H1 (cell line): ENCODE measurements at regions not wholly inside any gene's neighbourhood (a gene's known extent, or its start where the extent isn't known, plus 50 kb on each side); places are given as distances from the start of the nearest gene placed in this dataset.

Experiments used
- CTCF ChIA-PET: fragments of 300-600 bp; sonication (Branson Sonifier 250); formaldehyde crosslinking; loops from one replicate; lab custom pipeline; 2021; ENCODE audit not compliant: partially characterized antibody; lab: Charles Lee
- POLR2A ChIA-PET: fragments of 300-600 bp; sonication (Branson Sonifier 250); formaldehyde crosslinking; loops from one replicate; lab custom pipeline; 2021; ENCODE audit warnings: inconsistent platforms; ENCODE audit not compliant: partially characterized antibody; lab: Charles Lee
- DNase-seq, 2 experiments: peaks; one replicate each; pipeline versions ENCODE4 v3.0.0 to v3.0.0-alpha.2; 2010 to 2022; ENCODE audit warnings: low spot score in 2 of 2, low read depth in 1 of 2, mixed read lengths in 1 of 2
- FAIRE-seq: peaks from 2 replicates; lab custom pipeline; 2011; peaks lifted over from hg19 to GRCh38; lab: Jason Lieb, UNC
- H2AFZ ChIP-seq: 2 replicates; pipeline ENCODE4 v1.8.1; 2012; ENCODE audit warnings: low read length, inconsistent platforms
- H2AK5ac ChIP-seq: 2 replicates; pipeline ENCODE4 v1.6.1; 2013; ENCODE audit warnings: low read depth, low read length
- H2BK120ac ChIP-seq: replicated peaks from 2 replicates; pipeline ENCODE3; 2013; ENCODE audit warnings: low read depth, low read length, inconsistent platforms
- H2BK12ac ChIP-seq: 2 replicates; pipeline ENCODE4 v1.6.1; 2013; ENCODE audit warnings: low read depth, low read length
- H2BK15ac ChIP-seq: 2 replicates; pipeline ENCODE4 v1.6.1; 2013; ENCODE audit warnings: low read length
- H2BK20ac ChIP-seq: 2 replicates; pipeline ENCODE4 v1.6.1; 2013; ENCODE audit warnings: low read length
- H2BK5ac ChIP-seq: 2 replicates; pipeline ENCODE4 v1.6.1; 2013; ENCODE audit warnings: low read depth, low read length
- H3K14ac ChIP-seq: 2 replicates; pipeline ENCODE4 v1.6.1; 2013; ENCODE audit warnings: inconsistent platforms; ENCODE audit not compliant: insufficient read length
- H3K18ac ChIP-seq: 2 replicates; pipeline ENCODE4 v1.6.1; 2013; ENCODE audit warnings: low read length; ENCODE audit errors: extremely low read depth
- H3K23ac ChIP-seq: 2 replicates; pipeline ENCODE4 v1.6.1; 2013; ENCODE audit warnings: inconsistent platforms; ENCODE audit not compliant: insufficient read length
- H3K23me2 ChIP-seq: 2 replicates; pipeline ENCODE4 v1.6.1; 2013; ENCODE audit warnings: low read depth, low read length
- H3K27ac ChIP-seq: 2 replicates; pipeline ENCODE4 v1.6.1; 2011; ENCODE audit warnings: low read depth, low read length, inconsistent platforms
- H3K27me3 ChIP-seq, 4 experiments: replicated peaks in 1 of 4; 1 replicate in 1 of 4; 2 replicates in 3 of 4; pipeline versions ENCODE4 v1.6.1 to v1.8.1; 2011 to 2013; ENCODE audit warnings: low read length in 3 of 4, mild to moderate bottlenecking in 3 of 4, inconsistent platforms in 2 of 4, mixed read lengths in 2 of 4, moderate library complexity in 1 of 4; ENCODE audit not compliant: control insufficient read depth in 3 of 4, insufficient read depth in 3 of 4; ENCODE audit errors: extremely low read depth in 1 of 4
- H3K36me3 ChIP-seq, 4 experiments: 2 replicates each; pipeline versions ENCODE4 v1.6.1 to v1.8.1; 2011 to 2013; ENCODE audit warnings: mild to moderate bottlenecking in 4 of 4, low read length in 3 of 4, moderate library complexity in 2 of 4, control low read depth in 1 of 4, inconsistent platforms in 1 of 4; ENCODE audit not compliant: insufficient read depth in 4 of 4, control insufficient read depth in 2 of 4
- H3K4ac ChIP-seq: replicated peaks from 2 replicates; pipeline ENCODE3; 2013; ENCODE audit warnings: low read length, low read depth, mixed read lengths, inconsistent platforms; ENCODE audit not compliant: insufficient read length
- H3K4me1 ChIP-seq, 4 experiments: replicated peaks in 1 of 4; 1 replicate in 1 of 4; 2 replicates in 3 of 4; pipeline versions ENCODE4 v1.6.1 to v1.8.1; 2011 to 2013; ENCODE audit warnings: low read length in 3 of 4, inconsistent platforms in 2 of 4, mixed read lengths in 1 of 4; ENCODE audit not compliant: insufficient read depth in 4 of 4, control insufficient read depth in 3 of 4
- H3K4me2 ChIP-seq, 2 experiments: 2 replicates each; pipeline versions ENCODE4 v1.6.1 to v1.8.1; 2011 to 2013; ENCODE audit warnings: low read depth in 2 of 2, low read length in 2 of 2, control low read depth in 1 of 2, inconsistent platforms in 1 of 2, mild to moderate bottlenecking in 1 of 2; ENCODE audit not compliant: insufficient read depth in 1 of 2
- H3K4me3 ChIP-seq, 4 experiments: fragments of 200-600, 300-600 bp in 1 of 4; sonication (generic), shearing (Covaris generic), sonication (Bioruptor Twin) in 1 of 4; 2 replicates each; pipeline versions ENCODE4 v1.5.1 to v1.8.1; 2011 to 2016; ENCODE audit warnings: low read length in 4 of 4, low read depth in 3 of 4, control low read depth in 2 of 4, inconsistent platforms in 2 of 4, mild to moderate bottlenecking in 2 of 4, mixed read lengths in 1 of 4, moderate library complexity in 1 of 4; ENCODE audit not compliant: insufficient read depth in 2 of 4; ENCODE audit errors: extremely low read depth in 1 of 4
- H3K56ac ChIP-seq: replicated peaks from 2 replicates; pipeline ENCODE3; 2013; ENCODE audit warnings: low read depth, mild to moderate bottlenecking, mixed read lengths, low read length, inconsistent platforms; ENCODE audit not compliant: insufficient read length
- H3K79me1 ChIP-seq: 2 replicates; pipeline ENCODE4 v1.6.1; 2013; ENCODE audit warnings: low read depth, low read length, control low read depth
- H3K79me2 ChIP-seq, 2 experiments: 2 replicates each; pipeline versions ENCODE4 v1.6.1 to v1.8.1; 2012 to 2013; ENCODE audit warnings: low read length in 2 of 2, mild to moderate bottlenecking in 2 of 2, inconsistent platforms in 1 of 2; ENCODE audit not compliant: insufficient read depth in 2 of 2, control insufficient read depth in 1 of 2
- H3K9ac ChIP-seq, 4 experiments: replicated peaks in 1 of 4; 1 replicate in 1 of 4; 2 replicates in 3 of 4; pipeline versions ENCODE4 v1.6.1 to v1.8.1; 2011 to 2013; ENCODE audit warnings: low read depth in 3 of 4, low read length in 3 of 4, control low read depth in 2 of 4, mild to moderate bottlenecking in 2 of 4, moderate library complexity in 2 of 4, inconsistent platforms in 1 of 4; ENCODE audit errors: extremely low read depth in 1 of 4
- H3K9me3 ChIP-seq, 2 experiments: 2 replicates each; pipeline versions ENCODE4 v1.6.1 to v1.8.1; 2012 to 2013; ENCODE audit warnings: mild to moderate bottlenecking in 2 of 2, moderate library complexity in 2 of 2, control low read depth in 1 of 2, inconsistent platforms in 1 of 2, low read depth in 1 of 2, low read length in 1 of 2, mixed read lengths in 1 of 2; ENCODE audit not compliant: insufficient read depth in 2 of 2
- H4K20me1 ChIP-seq, 2 experiments: replicated peaks in 1 of 2; 2 replicates each; pipeline versions ENCODE3 to v1.8.1; 2011 to 2013; ENCODE audit warnings: inconsistent platforms in 2 of 2, low read length in 2 of 2, mild to moderate bottlenecking in 1 of 2; ENCODE audit not compliant: insufficient read depth in 2 of 2, control insufficient read depth in 1 of 2
- H4K5ac ChIP-seq: 2 replicates; pipeline ENCODE4 v1.6.1; 2013; ENCODE audit warnings: low read length, low read depth, mixed read lengths, inconsistent platforms; ENCODE audit not compliant: insufficient read length
- H4K8ac ChIP-seq: 2 replicates; pipeline ENCODE4 v1.8.0; 2013; ENCODE audit warnings: mild to moderate bottlenecking, moderate library complexity, low read length, inconsistent platforms; ENCODE audit not compliant: insufficient read depth; ENCODE audit errors: extremely low read depth
- H4K91ac ChIP-seq: replicated peaks from 2 replicates; pipeline ENCODE3; 2013; ENCODE audit warnings: low read length, mixed read lengths, inconsistent platforms; ENCODE audit not compliant: insufficient read length
- CBX8 ChIP-seq: fragments of 300-800, 300-1000 bp; sonication (generic); IDR thresholded peaks from 2 replicates; pipeline ENCODE4 v1.7.1; 2016; ENCODE audit warnings: low read depth, low read length, borderline replicate concordance
- EGR1 ChIP-seq: IDR thresholded peaks from 2 replicates; pipeline ENCODE4 v1.6.1; 2011; ENCODE audit warnings: low read depth, low read length, borderline replicate concordance
- HDAC2 ChIP-seq, 2 experiments: fragments of 300-600 bp in 1 of 2; sonication (generic) in 1 of 2; IDR thresholded peaks; 2 replicates each; pipeline ENCODE4 v1.6.1; 2011 to 2012; ENCODE audit warnings: low read depth in 2 of 2, low read length in 2 of 2, mild to moderate bottlenecking in 2 of 2, moderate library complexity in 2 of 2, borderline replicate concordance in 1 of 2, inconsistent platforms in 1 of 2
- TCF12 ChIP-seq: IDR thresholded peaks from 2 replicates; pipeline ENCODE4 v1.6.1; 2011; ENCODE audit warnings: low read depth, mild to moderate bottlenecking, low read length
- YY1 ChIP-seq: IDR thresholded peaks from 2 replicates; pipeline ENCODE4 v1.6.1; 2011; ENCODE audit warnings: low read depth, mild to moderate bottlenecking, low read length
- WGBS, 2 experiments: shearing (Covaris generic) in 1 of 2; methylation state at CpG; one replicate each; pipeline versions ENCODE4 v1.1.6 to v1.1.7; 2013 to 2015; ENCODE audit warnings: low lambda C conversion rate in 2 of 2, mixed read lengths in 2 of 2, inconsistent platforms in 1 of 2, low coverage in 1 of 2, missing lambda C conversion rate in 1 of 2; ENCODE audit not compliant: insufficient replicate concordance in 2 of 2, insufficient coverage in 1 of 2, insufficient read length in 1 of 2; ENCODE audit errors: extremely low coverage in 1 of 2, missing lambda C conversion rate in 1 of 2; 5-methylcytosine and 5-hydroxymethylcytosine counted together
- TF ChIP-seq, protein P1 (sequence below): IDR thresholded peaks from 2 replicates; pipeline ENCODE4 v1.6.1; 2011; ENCODE audit warnings: low read depth, mild to moderate bottlenecking, low read length; ENCODE audit not compliant: insufficient read depth

DNA sequence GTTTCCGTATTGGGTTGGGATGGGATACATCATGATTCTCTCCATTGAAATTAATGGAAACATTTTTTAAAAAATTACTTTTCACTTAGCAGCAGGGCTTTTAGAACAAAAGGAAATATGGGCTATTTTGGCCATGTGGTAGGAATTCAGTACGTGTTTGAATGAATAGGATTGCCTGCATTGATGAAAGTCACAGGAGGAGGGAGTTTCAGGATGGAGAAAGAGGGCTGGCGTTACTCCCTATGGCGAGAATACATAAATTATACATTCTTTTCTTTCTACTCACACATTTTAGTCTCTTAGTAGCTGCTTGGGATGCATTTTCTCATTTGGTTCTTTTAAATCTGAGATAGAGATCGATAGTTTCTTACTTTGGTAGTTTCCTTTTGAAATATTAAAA lies 100.3 kb upstream of the PDHA1 start:
- no peak for FAIRE-seq
- no peak overlapping the region for H3K4me3 ChIP-seq
- POLR2A ChIA-PET = no interaction called here

More for the DNA sequence above, 100.3 kb upstream of the PDHA1 start:
- no peak for DNase-seq
- 78% methylated on average over 4 of the region's 5 CpGs; no CpG with 5 or more reads in 1 of the 2 experiments for WGBS, 2 experiments
- Histone ChIP-seq H2BK5ac (no peak overlapping the region), H2BK15ac (no peak overlapping the region), H4K91ac (no peak overlapping the region), H3K23ac (no peak overlapping the region), H3K4me2 (no peak overlapping the region), H4K8ac (no peak overlapping the region), H4K5ac (no peak overlapping the region), H3K79me1 (no peaks in the 10 kb centered on the region), H2BK12ac (no peak overlapping the region), H3K14ac (no peak overlapping the region), H2BK120ac (no peak overlapping the region), H3K27ac (no peak overlapping the region), H3K9me3 (peaks cover 4% of the 10 kb centered on the region in 2 experiments; a peak in 2 of 4 replicates), H3K27me3 (no peaks in the 10 kb centered on the region), H3K4me1 (peaks cover 0 to 3% (median 0%) of the 10 kb centered on the region in 4 experiments; a peak in 1 of 7 replicates), H4K20me1 (no peaks in the 10 kb centered on the region), H3K9ac (no peak overlapping the region), H3K79me2 (no peaks in the 10 kb centered on the region), H3K56ac (no peak overlapping the region), H2AFZ (no peak overlapping the region), H3K4ac (no peak overlapping the region), H2BK20ac (no peak overlapping the region), H3K23me2 (no peaks in the 10 kb centered on the region), H3K36me3 (no peaks in the 10 kb centered on the region), H2AK5ac (no peak overlapping the region), H3K18ac (no peak overlapping the region)
- TF ChIP-seq TCF12 = no peak
- TF ChIP-seq YY1 = no peak
- TF ChIP-seq, protein P1, sequence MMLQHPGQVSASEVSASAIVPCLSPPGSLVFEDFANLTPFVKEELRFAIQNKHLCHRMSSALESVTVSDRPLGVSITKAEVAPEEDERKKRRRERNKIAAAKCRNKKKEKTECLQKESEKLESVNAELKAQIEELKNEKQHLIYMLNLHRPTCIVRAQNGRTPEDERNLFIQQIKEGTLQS = no peak
- TF ChIP-seq EGR1 = no peak
- TF ChIP-seq HDAC2 (IDR thresholded peaks at IDR 0.05; ENCODE audit: borderline replicate concordance in 1 of 2, low read depth in 2 of 2, low read length in 2 of 2) = no peak
- TF ChIP-seq CBX8 = no peak
- CTCF ChIA-PET = no interaction called here
